ENCODE measurements at regions not wholly inside any gene's neighbourhood (a gene's known extent, or its start where the extent isn't known, plus 50 kb on each side); places are given as distances from the start of the nearest gene placed in this dataset.

- TF ChIP-seq CTCF (IDR thresholded peaks at IDR 0.05; ENCODE audit: insufficient read depth, low read length, poor library complexity, severe bottlenecking) (no peak), EZH2phosphoT487 (conservative IDR thresholded peaks at IDR 0.05; ENCODE audit: low read length) (no peak)
Measured at GRCh38 chr9:82783045-82783444, 279.9 kb downstream of the RASEF start.
